ENCODE measurements at regions not wholly inside any gene's neighbourhood (a gene's known extent, or its start where the extent isn't known, plus 50 kb on each side); places are given as distances from the start of the nearest gene placed in this dataset.

DNA sequence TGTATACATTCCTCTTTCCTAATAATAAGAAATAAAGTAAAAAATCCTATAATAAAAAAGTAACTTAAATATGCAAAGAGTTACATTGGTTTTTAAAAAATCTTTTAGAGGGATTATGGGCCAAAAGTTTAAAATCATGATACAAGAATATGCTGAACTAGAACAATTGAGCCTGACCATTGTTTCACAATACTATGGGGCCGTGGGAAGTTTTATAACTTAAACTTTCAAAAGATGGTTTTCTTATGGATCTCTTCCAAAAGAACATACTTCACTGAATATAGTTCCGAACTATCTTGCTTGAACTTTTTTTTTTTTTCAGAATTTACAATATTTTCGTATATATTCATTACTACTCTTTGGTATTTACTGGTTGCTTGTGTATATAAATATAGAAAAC lies 97.6 kb downstream of the NFKBIZ start:
- no peak for DNase-seq
- Histone ChIP-seq H3K27ac (ENCODE audit: insufficient read depth, low read length, poor library complexity, severe bottlenecking) (no peak overlapping the region), H3K27me3 (replicated peaks; ENCODE audit: control insufficient read depth, insufficient read depth, low read length, poor library complexity, severe bottlenecking) (no peaks in the 10 kb centered on the region), H3K9me3 (ENCODE audit: control insufficient read depth, low read length) (no peaks in the 10 kb centered on the region), H3K36me3 (ENCODE audit: control insufficient read depth, insufficient read depth, low read length) (no peaks in the 10 kb centered on the region), H3K4me1 (ENCODE audit: control insufficient read depth, insufficient read depth, low read length, poor library complexity, severe bottlenecking) (peaks cover 6% of the 10 kb centered on the region), H3K4me3 (ENCODE audit: insufficient read depth, low read depth, low read length, poor library complexity, severe bottlenecking) (no peak overlapping the region)

- no peaks in the 10 kb centered on the region for H3K36me3 ChIP-seq (ENCODE audit: control insufficient read depth, insufficient read depth, low read length)
- no peak overlapping the region for H3K27ac ChIP-seq (ENCODE audit: insufficient read depth, low read length, poor library complexity, severe bottlenecking)
- H3K4me3 ChIP-seq (ENCODE audit: insufficient read depth, low read depth, low read length, poor library complexity, severe bottlenecking) = no peak overlapping the region
- H3K4me1 ChIP-seq (ENCODE audit: control insufficient read depth, insufficient read depth, low read length, poor library complexity, severe bottlenecking) = no peaks in the 10 kb centered on the region
- DNase-seq = no peak
- no peaks in the 10 kb centered on the region for H3K27me3 ChIP-seq (replicated peaks; ENCODE audit: control insufficient read depth, insufficient read depth, low read length, poor library complexity, severe bottlenecking)
- no peaks in the 10 kb centered on the region for H3K9me3 ChIP-seq (ENCODE audit: control insufficient read depth, low read length)
Observed at GRCh38 chr3:101950510-101950909, 101.2 kb downstream of the NFKBIZ start.

DNA sequence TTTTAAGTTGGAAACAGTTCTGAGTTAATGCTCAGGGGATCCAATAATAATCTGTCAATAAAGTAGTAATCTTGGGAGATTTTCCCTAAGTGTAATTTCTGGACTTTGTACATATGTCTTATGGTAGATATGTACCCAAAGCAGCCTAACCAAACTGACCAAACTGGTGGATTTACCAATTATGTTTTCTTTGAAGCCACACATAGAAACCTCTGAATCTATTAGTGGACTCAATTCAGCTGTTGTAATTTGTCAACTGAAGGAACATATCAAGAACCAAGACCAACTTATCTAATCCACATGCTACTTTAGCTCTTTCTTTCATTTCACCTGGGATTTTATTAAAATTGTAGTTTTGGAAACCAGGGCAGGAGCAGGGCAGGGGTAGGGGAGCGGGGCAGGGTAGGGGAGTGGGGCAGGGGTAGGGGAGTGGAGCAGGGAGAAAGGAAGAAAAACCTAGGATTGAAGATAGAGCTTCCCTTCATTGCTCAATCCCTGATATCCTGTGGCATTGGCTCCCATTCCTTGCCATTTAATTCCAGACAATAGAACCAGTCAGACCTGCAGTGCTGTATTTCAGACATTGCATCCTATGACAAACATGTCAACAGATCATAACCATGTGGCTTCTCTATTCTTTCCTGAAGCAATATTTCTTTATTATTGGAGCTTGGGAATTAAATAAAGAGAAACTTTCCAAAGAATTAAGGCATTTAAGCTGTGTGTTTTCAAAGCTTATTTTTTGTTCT lies 101.8 kb downstream of the NFKBIZ start:
- Histone ChIP-seq H3K4me3 (ENCODE audit: insufficient read depth, low read depth, low read length, poor library complexity, severe bottlenecking) (no peak overlapping the region), H3K27ac (ENCODE audit: insufficient read depth, low read length, poor library complexity, severe bottlenecking) (no peak overlapping the region), H3K27me3 (replicated peaks; ENCODE audit: control insufficient read depth, insufficient read depth, low read length, poor library complexity, severe bottlenecking) (no peaks in the 10 kb centered on the region), H3K36me3 (ENCODE audit: control insufficient read depth, insufficient read depth, low read length) (no peaks in the 10 kb centered on the region), H3K9me3 (ENCODE audit: control insufficient read depth, low read length) (no peaks in the 10 kb centered on the region), H3K4me1 (ENCODE audit: control insufficient read depth, insufficient read depth, low read length, poor library complexity, severe bottlenecking) (no peaks in the 10 kb centered on the region)
- DNase-seq = no peak

DNA sequence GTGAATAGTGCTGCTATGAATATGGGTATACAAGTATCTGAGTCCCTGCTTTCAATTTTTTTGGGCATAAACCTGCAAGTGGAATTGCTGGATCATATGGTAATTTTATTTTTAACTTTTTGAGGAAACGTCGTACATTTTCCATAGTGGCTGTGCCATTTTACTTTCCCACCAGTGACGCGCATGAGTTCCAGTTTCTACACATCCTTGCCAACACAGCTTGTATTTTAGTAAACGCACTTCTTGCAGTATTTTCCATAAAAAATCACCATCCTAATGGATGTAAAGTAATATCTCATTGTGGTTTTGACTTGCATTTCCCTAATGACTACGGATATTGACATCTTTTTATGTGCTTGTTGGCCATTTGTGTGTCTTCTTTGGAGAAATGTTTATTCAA lies 105.0 kb downstream of the NFKBIZ start:
- Histone ChIP-seq H3K27ac (ENCODE audit: insufficient read depth, low read length, poor library complexity, severe bottlenecking) (no peak overlapping the region), H3K36me3 (ENCODE audit: control insufficient read depth, insufficient read depth, low read length) (no peaks in the 10 kb centered on the region), H3K27me3 (replicated peaks; ENCODE audit: control insufficient read depth, insufficient read depth, low read length, poor library complexity, severe bottlenecking) (no peaks in the 10 kb centered on the region), H3K4me3 (ENCODE audit: insufficient read depth, low read depth, low read length, poor library complexity, severe bottlenecking) (no peak overlapping the region), H3K4me1 (ENCODE audit: control insufficient read depth, insufficient read depth, low read length, poor library complexity, severe bottlenecking) (no peaks in the 10 kb centered on the region), H3K9me3 (ENCODE audit: control insufficient read depth, low read length) (no peaks in the 10 kb centered on the region)
- no peak for DNase-seq

DNA sequence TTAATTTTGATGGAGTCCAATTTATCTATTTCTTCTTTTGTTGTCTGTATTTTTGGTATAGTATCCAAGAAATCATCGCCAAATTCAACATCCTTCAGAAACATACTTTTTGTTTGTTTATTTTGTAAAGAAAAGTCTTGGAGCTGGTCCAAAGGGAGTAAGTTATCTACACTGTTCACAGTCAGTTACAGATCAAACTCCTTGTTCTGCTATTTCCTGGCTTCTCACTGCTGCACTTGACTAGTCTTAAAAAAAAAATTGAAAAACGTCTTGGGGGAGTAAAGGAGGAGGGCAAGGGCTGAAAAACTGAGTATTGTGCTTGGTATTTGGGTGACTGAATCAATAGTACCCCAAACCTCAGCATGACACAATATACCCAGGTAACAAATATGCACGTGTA lies 105.6 kb downstream of the NFKBIZ start:
- no peak for DNase-seq
- no peaks in the 10 kb centered on the region for H3K9me3 ChIP-seq (ENCODE audit: control insufficient read depth, low read length)
- H3K27me3 ChIP-seq (replicated peaks; ENCODE audit: control insufficient read depth, insufficient read depth, low read length, poor library complexity, severe bottlenecking) = no peaks in the 10 kb centered on the region
- H3K36me3 ChIP-seq (ENCODE audit: control insufficient read depth, insufficient read depth, low read length) = no peaks in the 10 kb centered on the region
- no peak overlapping the region for H3K27ac ChIP-seq (ENCODE audit: insufficient read depth, low read length, poor library complexity, severe bottlenecking)
- H3K4me3 ChIP-seq (ENCODE audit: insufficient read depth, low read depth, low read length, poor library complexity, severe bottlenecking) = no peak overlapping the region
- H3K4me1 ChIP-seq (ENCODE audit: control insufficient read depth, insufficient read depth, low read length, poor library complexity, severe bottlenecking) = no peaks in the 10 kb centered on the region

DNA sequence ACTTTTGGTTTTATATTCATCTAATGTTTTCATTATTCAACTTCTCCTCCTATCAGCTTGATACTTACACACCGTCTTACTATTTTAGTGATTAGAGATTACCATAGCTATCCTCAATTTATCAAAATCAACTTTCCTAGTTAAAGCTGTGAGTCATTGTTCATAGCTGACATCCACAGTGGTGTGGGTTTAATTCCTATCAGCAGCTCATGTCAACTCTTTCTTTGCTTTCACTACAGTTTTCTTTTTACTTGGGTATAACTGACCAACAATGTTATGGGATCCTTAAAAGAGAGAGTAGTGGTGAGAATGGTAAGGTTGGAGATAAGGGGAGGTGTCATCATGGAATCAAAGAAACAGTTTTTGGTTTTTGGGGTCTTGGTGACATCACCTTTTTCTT lies 112.7 kb downstream of the NFKBIZ start:
- DNase-seq = no peak
- Histone ChIP-seq H3K27ac (ENCODE audit: insufficient read depth, low read length, poor library complexity, severe bottlenecking) (no peak overlapping the region), H3K27me3 (replicated peaks; ENCODE audit: control insufficient read depth, insufficient read depth, low read length, poor library complexity, severe bottlenecking) (no peaks in the 10 kb centered on the region)

GRCh38 chr3:101963902-101964362 lies 114.6 kb downstream of the NFKBIZ start:
- Histone ChIP-seq H3K27ac (ENCODE audit: insufficient read depth, low read length, poor library complexity, severe bottlenecking) (no peak overlapping the region), H3K27me3 (replicated peaks; ENCODE audit: control insufficient read depth, insufficient read depth, low read length, poor library complexity, severe bottlenecking) (no peaks in the 10 kb centered on the region), H3K4me3 (ENCODE audit: insufficient read depth, low read depth, low read length, poor library complexity, severe bottlenecking) (no peak overlapping the region), H3K9me3 (ENCODE audit: control insufficient read depth, low read length) (no peaks in the 10 kb centered on the region), H3K4me1 (ENCODE audit: control insufficient read depth, insufficient read depth, low read length, poor library complexity, severe bottlenecking) (no peaks in the 10 kb centered on the region), H3K36me3 (ENCODE audit: control insufficient read depth, insufficient read depth, low read length) (no peaks in the 10 kb centered on the region)
- no peak for DNase-seq

More for the DNA sequence above, 112.7 kb downstream of the NFKBIZ start:
- Histone ChIP-seq H3K4me1 (ENCODE audit: control insufficient read depth, insufficient read depth, low read length, poor library complexity, severe bottlenecking) (no peaks in the 10 kb centered on the region), H3K4me3 (ENCODE audit: insufficient read depth, low read depth, low read length, poor library complexity, severe bottlenecking) (no peak overlapping the region), H3K36me3 (ENCODE audit: control insufficient read depth, insufficient read depth, low read length) (no peaks in the 10 kb centered on the region), H3K9me3 (ENCODE audit: control insufficient read depth, low read length) (no peaks in the 10 kb centered on the region)

- no peak for DNase-seq
- Histone ChIP-seq H3K9me3 (ENCODE audit: control insufficient read depth, low read length) (no peaks in the 10 kb centered on the region), H3K27me3 (replicated peaks; ENCODE audit: control insufficient read depth, insufficient read depth, low read length, poor library complexity, severe bottlenecking) (no peaks in the 10 kb centered on the region), H3K27ac (ENCODE audit: insufficient read depth, low read length, poor library complexity, severe bottlenecking) (no peak overlapping the region), H3K4me1 (ENCODE audit: control insufficient read depth, insufficient read depth, low read length, poor library complexity, severe bottlenecking) (no peaks in the 10 kb centered on the region), H3K4me3 (ENCODE audit: insufficient read depth, low read depth, low read length, poor library complexity, severe bottlenecking) (no peak overlapping the region), H3K36me3 (ENCODE audit: control insufficient read depth, insufficient read depth, low read length) (no peaks in the 10 kb centered on the region)
Observed at GRCh38 chr3:101964861-101965260, 115.5 kb downstream of the NFKBIZ start.

DNA sequence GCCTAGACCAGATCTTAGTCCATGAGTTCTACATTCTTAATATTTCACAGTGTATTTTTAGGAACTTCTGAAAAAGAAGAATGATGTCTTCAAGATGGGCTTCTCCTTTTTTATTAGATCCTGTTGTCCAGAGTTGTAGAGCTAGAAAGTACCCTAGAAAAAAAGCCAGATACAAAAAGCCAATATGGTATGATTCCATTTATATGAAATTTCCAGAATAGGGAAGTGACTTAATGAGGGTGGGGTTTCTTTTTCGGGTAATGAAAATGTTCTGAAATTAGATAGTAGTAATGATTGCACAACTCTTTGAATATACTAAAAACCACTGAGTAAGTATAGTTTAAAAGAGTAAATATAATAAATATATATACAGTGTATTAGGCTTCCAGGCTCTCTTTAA lies 116.9 kb downstream of the NFKBIZ start:
- Histone ChIP-seq H3K27me3 (replicated peaks; ENCODE audit: control insufficient read depth, insufficient read depth, low read length, poor library complexity, severe bottlenecking) (no peaks in the 10 kb centered on the region), H3K4me1 (ENCODE audit: control insufficient read depth, insufficient read depth, low read length, poor library complexity, severe bottlenecking) (no peaks in the 10 kb centered on the region), H3K9me3 (ENCODE audit: control insufficient read depth, low read length) (no peaks in the 10 kb centered on the region), H3K27ac (ENCODE audit: insufficient read depth, low read length, poor library complexity, severe bottlenecking) (no peak overlapping the region), H3K36me3 (ENCODE audit: control insufficient read depth, insufficient read depth, low read length) (no peaks in the 10 kb centered on the region), H3K4me3 (ENCODE audit: insufficient read depth, low read depth, low read length, poor library complexity, severe bottlenecking) (no peak overlapping the region)
- DNase-seq = no peak

GRCh38 chr3:101970212-101970611 lies 120.9 kb downstream of the NFKBIZ start:
- H3K27ac ChIP-seq (ENCODE audit: insufficient read depth, low read length, poor library complexity, severe bottlenecking) = no peak overlapping the region
- H3K4me3 ChIP-seq (ENCODE audit: insufficient read depth, low read depth, low read length, poor library complexity, severe bottlenecking) = no peak overlapping the region
- DNase-seq = no peak
- H3K9me3 ChIP-seq (ENCODE audit: control insufficient read depth, low read length) = no peaks in the 10 kb centered on the region
- H3K36me3 ChIP-seq (ENCODE audit: control insufficient read depth, insufficient read depth, low read length) = no peaks in the 10 kb centered on the region
- H3K4me1 ChIP-seq (ENCODE audit: control insufficient read depth, insufficient read depth, low read length, poor library complexity, severe bottlenecking) = no peaks in the 10 kb centered on the region
- no peaks in the 10 kb centered on the region for H3K27me3 ChIP-seq (replicated peaks; ENCODE audit: control insufficient read depth, insufficient read depth, low read length, poor library complexity, severe bottlenecking)

Measured in effector memory CD4-positive, alpha-beta T cell (primary cell).